ENCODE measurements at regions not wholly inside any gene's neighbourhood (a gene's known extent, or its start where the extent isn't known, plus 50 kb on each side); places are given as distances from the start of the nearest gene placed in this dataset.

DNA sequence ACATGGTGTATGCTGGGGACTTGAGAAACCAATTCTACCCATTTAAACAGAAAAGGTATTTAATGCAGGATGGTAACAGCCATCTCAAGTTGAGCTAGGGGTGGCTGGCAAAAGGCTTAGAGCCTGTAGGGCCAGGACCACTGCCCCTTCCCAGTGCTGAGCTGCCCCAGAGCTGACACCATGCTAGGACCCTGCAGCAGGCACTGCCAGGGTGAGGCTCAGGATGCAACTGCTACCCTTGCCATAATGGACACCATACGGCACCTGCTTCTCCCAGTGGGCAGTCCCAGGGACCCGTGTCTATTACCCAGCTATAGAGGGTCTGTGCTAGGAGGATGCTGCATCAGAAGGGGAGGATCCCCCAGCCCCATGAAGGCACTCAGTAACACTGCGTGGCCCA, 160.7 kb upstream of the ADCY1 start:
- Histone ChIP-seq H3K23ac (ENCODE audit: insufficient read length, low read depth, low read length) (no peak overlapping the region), H2BK20ac (ENCODE audit: low read depth, low read length, poor library complexity, severe bottlenecking) (no peak overlapping the region), H2BK5ac (ENCODE audit: insufficient read length, low read length) (no peak overlapping the region), H2BK120ac (ENCODE audit: low read depth, low read length, poor library complexity, severe bottlenecking) (no peak overlapping the region), H4K20me1 (ENCODE audit: control insufficient read depth, insufficient read depth, insufficient read length) (no peaks in the 10 kb centered on the region), H4K8ac (replicated peaks; ENCODE audit: insufficient read length, low read depth, low read length) (no peak overlapping the region), H3T11ph (ENCODE audit: low read length) (no peak overlapping the region), H3K14ac (ENCODE audit: insufficient read depth, low read length) (no peak overlapping the region), H3K18ac (ENCODE audit: insufficient read length, low read depth, low read length) (no peak overlapping the region), H3K9ac (ENCODE audit: extremely low read depth, insufficient read length, low read length) (no peak overlapping the region), H3K79me2 (ENCODE audit: insufficient read depth, low read length) (no peaks in the 10 kb centered on the region), H3K56ac (ENCODE audit: insufficient read length, low read depth, low read length) (no peak overlapping the region), H2AK5ac (ENCODE audit: insufficient read length, low read length) (no peak overlapping the region), H3K23me2 (ENCODE audit: insufficient read length, low read depth, low read length, poor library complexity, severe bottlenecking) (no peaks in the 10 kb centered on the region), H3K4ac (ENCODE audit: low read depth, low read length) (no peak overlapping the region), H3K79me1 (ENCODE audit: insufficient read depth, low read depth, low read length, poor library complexity, severe bottlenecking) (no peaks in the 10 kb centered on the region), H3K4me2 (ENCODE audit: insufficient read depth, insufficient read length, low read length) (no peak overlapping the region), H3K27me3 (ENCODE audit: insufficient read depth, low read length) (no peaks in the 10 kb centered on the region), H2BK15ac (ENCODE audit: low read depth, low read length) (no peak overlapping the region), H3K27ac (ENCODE audit: insufficient read length, low read depth, low read length) (no peak overlapping the region), H2AFZ (ENCODE audit: low read length) (no peak overlapping the region), H4K5ac (ENCODE audit: insufficient read length, low read depth, low read length) (no peak overlapping the region), H4K91ac (ENCODE audit: insufficient read length, low read depth, low read length) (no peak overlapping the region), H3K4me1 (ENCODE audit: insufficient read depth, low read length) (no peaks in the 10 kb centered on the region), H3K9me3 (ENCODE audit: control insufficient read depth, low read depth, low read length) (peaks cover 5% of the 10 kb centered on the region), H2BK12ac (ENCODE audit: insufficient read length, low read depth, low read length) (no peak overlapping the region)
- peak overlapping the region in 1 of 3 experiments; percentile 83; a peak in 1 of 7 replicates for H3K27ac Mint-ChIP-seq
- no CpG with 5 or more reads among the region's 3 CpGs for WGBS (ENCODE audit: extremely low coverage, insufficient read length, low lambda C conversion rate)
- peaks cover under 1 to 1% of the 10 kb centered on the region in 2 experiments; a peak in 2 of 4 replicates for H3K4me1 Mint-ChIP-seq
- no peak overlapping the region for H3K4me3 Mint-ChIP-seq
- H3K9me3 Mint-ChIP-seq: peaks cover 10 to 18% of the 10 kb centered on the region in 2 experiments; a peak in 4 of 5 replicates
- DNase-seq: no peak
- H3K27me3 Mint-ChIP-seq (ENCODE audit: low read depth): peaks cover 3% of the 10 kb centered on the region
- TF ChIP-seq, protein P1, sequence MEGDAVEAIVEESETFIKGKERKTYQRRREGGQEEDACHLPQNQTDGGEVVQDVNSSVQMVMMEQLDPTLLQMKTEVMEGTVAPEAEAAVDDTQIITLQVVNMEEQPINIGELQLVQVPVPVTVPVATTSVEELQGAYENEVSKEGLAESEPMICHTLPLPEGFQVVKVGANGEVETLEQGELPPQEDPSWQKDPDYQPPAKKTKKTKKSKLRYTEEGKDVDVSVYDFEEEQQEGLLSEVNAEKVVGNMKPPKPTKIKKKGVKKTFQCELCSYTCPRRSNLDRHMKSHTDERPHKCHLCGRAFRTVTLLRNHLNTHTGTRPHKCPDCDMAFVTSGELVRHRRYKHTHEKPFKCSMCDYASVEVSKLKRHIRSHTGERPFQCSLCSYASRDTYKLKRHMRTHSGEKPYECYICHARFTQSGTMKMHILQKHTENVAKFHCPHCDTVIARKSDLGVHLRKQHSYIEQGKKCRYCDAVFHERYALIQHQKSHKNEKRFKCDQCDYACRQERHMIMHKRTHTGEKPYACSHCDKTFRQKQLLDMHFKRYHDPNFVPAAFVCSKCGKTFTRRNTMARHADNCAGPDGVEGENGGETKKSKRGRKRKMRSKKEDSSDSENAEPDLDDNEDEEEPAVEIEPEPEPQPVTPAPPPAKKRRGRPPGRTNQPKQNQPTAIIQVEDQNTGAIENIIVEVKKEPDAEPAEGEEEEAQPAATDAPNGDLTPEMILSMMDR (conservative IDR thresholded peaks at IDR 0.05): no peak
- H3K36me3 Mint-ChIP-seq (ENCODE audit: insufficient read depth in 1 of 3, low read depth in 3 of 3): peaks cover 5 to 8% (median 5%) of the 10 kb centered on the region in 3 experiments; a peak in 6 of 7 replicates
